OCI-LY7 (cell line): ENCODE measurements at regions not wholly inside any gene's neighbourhood (a gene's known extent, or its start where the extent isn't known, plus 50 kb on each side); places are given as distances from the start of the nearest gene placed in this dataset.

Experiments
- EZH2phosphoT487 ChIP-seq: fragments of 200-600 bp; sonication (generic); IDR thresholded peaks from 2 replicates; pipeline ENCODE4 v1.6.1; 2018; ENCODE audit warnings: low read depth, borderline replicate concordance, mild to moderate bottlenecking, mixed run types, antibody characterized with exemption, low read length, moderate library complexity, mixed read lengths
- TF ChIP-seq, protein P1 (sequence below): fragments of 200-600 bp; sonication (generic); conservative IDR thresholded peaks from 2 replicates; pipeline ENCODE4 v1.5.1; 2014; ENCODE audit warnings: mild to moderate bottlenecking, antibody characterized with exemption, low read length, moderate library complexity, mixed read lengths

DNA sequence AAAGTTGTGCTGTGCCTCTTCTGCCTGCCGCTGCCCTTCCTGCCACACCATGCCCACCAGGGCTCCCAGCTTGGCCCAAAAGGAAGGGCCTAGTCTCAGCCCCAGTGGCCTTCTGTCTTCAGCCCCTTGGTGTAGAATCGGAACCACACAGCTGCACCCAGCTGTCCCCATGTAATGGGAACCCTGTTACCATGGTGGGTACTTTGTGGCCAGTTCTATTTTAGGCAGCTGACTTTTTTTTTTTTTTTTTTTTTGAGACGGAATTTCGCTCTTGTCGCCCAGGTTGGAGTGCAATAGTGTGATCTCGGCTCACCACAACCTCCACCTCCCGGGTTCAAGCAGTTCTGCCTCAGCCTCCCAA lies 163.3 kb upstream of the GSE1 start:
- TF ChIP-seq, protein P1, sequence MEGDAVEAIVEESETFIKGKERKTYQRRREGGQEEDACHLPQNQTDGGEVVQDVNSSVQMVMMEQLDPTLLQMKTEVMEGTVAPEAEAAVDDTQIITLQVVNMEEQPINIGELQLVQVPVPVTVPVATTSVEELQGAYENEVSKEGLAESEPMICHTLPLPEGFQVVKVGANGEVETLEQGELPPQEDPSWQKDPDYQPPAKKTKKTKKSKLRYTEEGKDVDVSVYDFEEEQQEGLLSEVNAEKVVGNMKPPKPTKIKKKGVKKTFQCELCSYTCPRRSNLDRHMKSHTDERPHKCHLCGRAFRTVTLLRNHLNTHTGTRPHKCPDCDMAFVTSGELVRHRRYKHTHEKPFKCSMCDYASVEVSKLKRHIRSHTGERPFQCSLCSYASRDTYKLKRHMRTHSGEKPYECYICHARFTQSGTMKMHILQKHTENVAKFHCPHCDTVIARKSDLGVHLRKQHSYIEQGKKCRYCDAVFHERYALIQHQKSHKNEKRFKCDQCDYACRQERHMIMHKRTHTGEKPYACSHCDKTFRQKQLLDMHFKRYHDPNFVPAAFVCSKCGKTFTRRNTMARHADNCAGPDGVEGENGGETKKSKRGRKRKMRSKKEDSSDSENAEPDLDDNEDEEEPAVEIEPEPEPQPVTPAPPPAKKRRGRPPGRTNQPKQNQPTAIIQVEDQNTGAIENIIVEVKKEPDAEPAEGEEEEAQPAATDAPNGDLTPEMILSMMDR: no peak
- no peak for TF ChIP-seq EZH2phosphoT487
